NCI-H1436 (cell line): ENCODE measurements at regions not wholly inside any gene's neighbourhood (a gene's known extent, or its start where the extent isn't known, plus 50 kb on each side); places are given as distances from the start of the nearest gene placed in this dataset.

Source experiments
- DNase-seq: peaks from one replicate; lab custom pipeline; 2025; lab: John Stamatoyannopoulos, UW

DNA sequence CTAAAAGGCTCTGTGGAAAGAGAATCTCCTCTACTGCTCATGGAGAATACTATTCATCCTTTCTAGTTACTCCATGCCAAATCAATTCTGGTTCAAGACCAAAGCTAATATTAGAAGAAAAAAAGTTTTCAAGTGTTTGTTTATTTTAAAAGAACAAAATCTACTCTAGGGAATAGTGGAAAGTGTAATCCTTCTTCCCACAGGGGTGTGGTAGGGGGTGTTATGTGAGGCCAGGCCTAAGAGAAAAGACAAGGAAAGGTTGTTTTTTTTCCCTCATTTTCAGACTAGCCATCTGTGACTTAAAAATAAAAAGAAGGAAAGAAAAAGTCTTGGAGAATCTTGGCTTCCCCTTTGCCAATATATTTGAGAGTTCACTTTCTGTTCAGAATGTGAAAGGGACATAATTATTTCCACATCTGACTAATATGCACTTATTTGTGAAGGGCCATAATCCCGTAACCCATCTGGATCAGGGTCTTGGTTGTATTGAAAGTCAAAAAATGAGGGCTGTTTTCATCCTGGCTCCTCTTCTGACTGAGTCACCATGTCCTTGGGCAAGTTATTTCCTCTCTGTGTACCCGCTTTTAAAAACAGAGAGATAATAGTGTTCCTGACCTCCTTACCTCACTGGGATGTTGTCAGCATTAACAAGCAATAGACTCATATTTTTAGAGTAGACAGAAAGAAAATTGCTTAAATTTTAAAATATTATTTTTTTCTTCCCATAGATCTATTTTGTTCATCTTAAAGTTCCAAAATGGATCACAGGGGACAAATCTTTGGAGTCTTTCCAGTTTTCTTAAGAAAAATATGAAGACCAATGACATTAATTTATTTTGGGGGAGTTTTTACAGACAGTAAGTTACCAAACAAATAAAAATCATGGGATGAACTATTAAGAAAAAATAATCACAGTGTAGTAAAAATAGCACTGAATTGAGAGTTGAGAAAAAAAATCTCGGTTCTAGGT is 233.7 kb downstream of the IBTK start:
- DNase-seq, result no peak

DNA sequence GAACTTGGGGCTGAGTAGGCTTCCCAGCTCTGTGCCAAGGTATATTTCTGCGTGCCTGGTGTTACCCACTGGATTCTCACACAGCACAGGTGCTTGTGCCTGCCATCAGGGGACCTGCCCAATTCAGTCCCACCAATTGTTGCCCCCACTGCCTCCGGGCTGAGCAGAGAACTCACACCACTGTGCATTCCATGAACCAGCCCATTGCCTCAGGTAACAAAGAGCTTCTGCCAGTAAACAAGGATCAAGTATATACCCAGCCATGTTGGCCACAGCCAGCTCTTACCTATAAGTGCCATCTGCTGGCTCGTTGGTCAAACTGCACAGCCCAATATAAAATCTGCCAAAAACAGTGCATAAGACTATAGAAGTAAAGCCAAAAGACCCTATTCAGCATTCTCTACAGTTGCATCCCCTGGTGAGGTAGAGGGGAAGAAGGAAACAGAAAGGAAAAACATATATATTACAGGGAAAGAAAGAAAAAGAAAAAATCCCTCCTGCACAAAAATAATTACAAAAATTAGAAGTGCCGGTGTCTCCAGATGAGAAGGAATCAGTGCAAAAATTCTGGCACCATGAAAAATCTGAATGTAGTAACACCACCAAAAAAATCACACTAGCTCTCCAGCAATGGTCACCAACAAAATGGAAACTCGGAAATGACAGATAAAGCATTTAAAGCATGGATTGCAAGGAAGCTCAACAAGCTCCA is 241.4 kb downstream of the IBTK start:
- no peak for DNase-seq

DNA sequence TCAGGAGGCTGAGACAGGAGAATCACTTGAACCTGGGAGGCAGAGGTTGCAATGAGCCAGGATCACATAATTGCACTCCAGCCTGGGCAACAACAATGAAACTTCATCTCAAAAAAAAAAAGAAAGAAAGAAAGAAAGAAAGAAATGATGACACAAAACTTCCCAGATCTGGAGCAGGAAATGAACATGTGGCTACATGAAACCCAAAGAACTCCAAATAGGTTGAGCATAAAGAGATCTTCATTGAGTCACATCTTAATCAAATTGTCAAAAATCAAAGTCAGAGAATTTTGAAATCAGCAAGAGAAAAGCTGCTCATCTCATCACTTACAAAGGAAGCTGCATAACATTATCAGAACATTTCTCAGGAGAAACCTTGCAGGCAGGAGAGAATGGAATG is 247.0 kb downstream of the IBTK start:
- DNase-seq, result no peak

DNA sequence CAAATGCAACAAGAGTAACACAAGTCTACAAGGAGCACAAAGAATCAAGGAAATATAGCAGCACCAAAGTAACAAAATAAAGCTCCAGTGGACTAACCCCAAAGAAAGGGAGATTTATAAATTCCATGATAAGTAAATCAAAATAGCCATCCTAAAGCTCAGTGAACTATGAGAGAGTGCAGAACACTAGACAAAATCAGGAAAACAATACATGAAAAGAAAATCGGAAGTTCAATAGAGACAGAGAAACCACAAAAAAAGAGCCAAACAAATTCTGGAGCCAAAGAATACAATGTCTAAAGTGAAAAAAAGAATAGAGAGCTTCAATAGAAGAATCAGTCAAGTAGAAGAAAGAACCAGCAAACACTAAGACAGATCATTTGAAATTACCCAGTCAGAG is 247.3 kb upstream of the TENT5A start:
- DNase-seq, result no peak

DNA sequence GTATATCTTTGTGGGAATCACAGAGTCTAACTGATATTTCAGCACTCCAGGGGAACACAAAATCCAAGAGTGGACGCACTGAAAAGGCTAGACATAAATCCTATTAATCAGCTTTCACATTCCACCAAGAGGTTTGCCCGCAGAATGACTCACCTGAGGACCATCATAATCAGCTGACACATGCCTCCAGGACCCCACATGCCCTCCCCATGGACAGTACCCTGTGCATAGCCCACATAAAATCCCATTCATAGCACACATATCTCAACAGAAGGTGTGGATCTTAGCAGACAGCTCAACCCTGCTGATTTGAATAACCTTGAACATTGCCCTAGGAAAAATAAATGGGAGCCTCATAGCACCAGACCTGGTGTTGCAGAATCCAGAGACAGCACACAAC is 246.8 kb upstream of the TENT5A start:
- no peak for DNase-seq

DNA sequence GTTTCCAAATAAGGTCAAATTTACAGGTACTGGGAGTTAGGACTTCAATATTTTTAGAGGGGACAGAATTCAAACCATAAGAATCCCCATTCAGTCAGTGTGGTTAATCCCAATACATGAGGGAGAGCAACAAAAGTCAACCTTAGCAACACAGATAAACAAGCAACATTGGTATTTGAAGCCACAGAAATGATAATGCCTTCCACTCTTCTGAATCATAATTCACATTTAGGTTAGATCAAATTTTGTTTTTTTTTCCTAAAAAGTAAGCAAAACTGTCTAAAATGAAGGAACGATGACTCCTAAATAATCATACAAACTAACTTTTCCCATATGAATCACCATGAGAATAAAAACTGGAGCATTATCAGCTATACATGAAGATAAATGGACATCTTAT is 246.0 kb upstream of the TENT5A start:
- DNase-seq, result no peak

DNA sequence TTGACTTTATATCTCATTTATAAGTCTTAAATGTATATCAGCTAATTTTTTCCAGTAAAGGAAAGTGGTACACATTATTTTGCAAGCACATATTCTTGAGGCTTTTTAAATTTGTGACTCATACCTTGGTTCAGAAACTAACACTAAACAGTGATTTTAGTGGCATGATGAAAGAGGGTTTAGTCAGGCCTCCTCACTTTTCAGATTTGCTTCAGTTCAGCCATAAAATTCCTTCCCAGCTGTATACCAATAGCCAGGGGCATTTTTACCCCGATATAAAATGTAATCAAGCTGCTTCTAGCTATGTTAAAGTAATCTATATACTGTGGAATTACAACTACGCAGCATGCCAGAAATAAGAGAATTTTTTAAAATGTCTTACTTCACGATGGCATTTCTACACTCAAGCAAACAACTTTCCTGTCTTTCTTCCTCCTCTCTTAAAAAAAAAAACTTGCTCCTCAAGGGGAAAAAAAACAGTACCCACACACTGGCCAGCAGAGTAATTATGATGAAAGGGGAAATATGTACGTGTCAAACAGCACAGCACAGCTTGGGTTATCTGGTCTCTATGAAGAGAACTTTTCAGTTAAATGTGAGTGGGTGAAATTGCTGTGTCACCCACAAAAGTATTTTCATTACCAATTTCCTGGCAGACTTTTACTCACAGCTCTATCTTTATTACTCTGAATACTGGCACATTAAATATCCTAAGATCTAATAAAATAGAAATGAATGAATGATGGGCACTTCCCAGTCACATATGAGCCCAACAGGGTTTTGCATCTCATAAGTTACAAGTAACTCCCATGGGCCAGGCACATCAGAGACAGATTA is 244.8 kb upstream of the TENT5A start:
- no peak for DNase-seq

DNA sequence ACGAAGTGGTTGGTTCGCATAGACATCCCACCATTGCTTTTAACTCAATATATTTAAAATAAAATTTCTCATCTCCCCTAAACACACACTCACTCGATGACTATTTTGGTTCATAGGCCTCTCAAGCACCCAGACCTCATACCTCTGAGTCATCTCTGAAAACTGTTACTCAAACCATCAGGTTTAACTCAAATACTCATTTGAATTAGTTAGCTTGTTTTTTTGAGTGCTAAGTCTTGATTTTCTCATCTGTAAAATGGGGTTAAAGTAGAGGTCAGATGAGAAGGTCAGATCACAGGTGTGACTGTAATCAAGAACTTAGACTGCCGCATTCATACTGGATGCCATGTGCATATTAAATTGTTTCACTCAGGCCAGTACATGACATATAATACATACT is 243.9 kb upstream of the TENT5A start:
- DNase-seq, result no peak

DNA sequence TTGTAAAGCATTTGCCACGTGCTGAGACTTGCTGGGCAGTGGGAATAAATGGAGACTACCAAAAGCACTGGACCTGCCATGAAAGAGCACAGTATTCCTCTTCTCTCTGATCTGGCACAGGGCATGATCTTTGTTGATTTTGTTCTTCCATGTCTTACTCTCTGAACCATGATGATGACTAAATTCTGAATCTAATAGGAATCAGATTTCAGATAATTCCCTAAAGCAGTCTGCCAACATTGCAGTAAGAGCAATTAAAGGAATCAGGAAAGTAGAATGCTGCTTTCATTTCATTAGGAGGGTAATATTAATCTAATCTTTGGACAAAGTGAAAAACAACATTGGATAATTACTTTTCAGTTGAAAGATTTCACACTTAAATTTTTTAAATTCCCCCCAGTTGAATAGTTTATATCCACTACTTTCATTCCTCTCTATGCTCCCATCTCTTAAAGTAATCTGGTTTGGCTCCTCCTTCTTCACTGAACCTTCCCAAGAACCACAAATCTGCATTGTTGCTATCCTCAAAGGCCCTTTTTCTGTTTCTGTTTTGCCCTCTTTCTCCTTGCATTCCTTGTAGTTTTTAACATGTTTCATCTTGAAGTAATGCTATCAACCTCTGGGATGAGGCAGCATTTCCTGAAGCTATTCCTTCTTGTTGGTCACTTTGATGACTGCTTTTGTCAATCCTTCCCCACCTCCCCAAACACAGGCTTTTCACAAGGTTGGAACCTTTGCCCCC is 243.2 kb upstream of the TENT5A start:
- DNase-seq, result no peak

DNA sequence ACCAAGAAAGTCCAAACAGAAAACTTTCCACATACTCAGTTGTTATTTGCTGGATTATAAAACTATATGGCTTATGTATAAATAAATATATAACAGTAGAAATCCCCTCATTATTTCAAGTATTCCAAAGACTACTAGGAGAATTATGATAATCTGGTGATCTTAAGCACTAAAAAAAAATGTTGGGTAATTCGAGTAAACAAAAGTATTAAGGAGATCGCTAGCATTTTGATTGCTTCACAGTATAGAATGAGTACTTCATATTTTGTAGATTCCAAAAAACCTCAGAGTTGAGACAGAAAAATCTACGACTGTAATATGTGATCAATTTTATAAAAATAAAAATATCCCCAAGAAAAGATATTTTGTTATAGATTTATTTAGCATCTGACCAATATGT is 236.4 kb upstream of the TENT5A start:
- DNase-seq, result no peak

DNA sequence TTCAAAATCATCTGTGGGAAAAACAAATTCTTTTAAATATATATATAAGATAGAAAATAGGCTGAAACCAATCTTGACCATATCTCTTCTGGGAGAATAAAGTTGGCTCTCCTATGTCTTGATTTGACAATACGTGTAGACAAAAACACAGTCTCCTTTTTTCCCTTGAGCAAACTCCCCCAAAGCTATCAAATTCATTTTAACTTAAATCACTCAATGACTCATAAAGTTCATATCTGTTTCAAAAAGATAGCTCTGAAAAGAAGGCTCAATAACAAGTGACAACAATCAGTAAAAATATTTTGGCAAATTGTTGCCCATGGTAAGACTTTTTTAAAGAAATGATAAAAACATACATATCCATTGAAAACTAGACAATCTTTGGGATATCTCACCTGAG is 236.0 kb upstream of the TENT5A start:
- DNase-seq, result no peak

DNA sequence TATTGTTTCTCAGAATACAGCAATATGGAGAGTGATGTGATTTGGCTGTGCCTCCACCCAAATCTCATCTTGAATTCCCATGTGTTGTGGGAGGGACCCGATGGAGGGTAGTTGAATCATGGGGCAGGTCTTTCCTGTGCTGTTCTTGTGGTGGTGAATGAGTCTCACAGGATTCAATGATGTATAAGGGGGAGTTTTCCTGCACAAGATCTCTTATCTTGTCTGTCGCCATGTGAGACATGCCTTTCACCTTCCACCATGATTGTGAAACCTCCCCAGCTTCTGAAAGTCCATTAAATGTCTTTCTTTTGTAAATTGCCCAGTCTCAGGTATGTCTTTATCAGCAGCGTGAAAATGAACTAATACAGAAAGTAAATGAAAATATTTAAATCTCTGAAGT is 234.8 kb upstream of the TENT5A start:
- DNase-seq, result no peak

DNA sequence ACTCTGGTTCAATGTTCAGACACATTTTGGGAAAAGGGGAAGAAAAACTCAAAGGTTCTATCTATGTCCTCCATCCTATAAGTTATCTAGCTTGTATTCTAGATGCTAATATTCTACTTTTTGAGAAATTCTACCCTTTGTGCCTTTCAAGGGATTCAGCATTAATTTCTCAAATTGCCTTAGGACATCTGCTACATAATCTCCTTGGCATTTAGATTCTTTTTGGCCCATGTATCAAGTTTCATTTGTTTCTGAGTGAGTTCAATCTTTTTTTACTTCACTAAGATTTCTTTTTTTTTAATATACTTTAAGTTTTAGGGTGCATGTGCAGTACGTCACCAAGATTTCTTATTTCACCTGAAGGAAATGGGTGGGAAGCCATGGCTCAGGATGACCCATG is 232.7 kb upstream of the TENT5A start:
- no peak for DNase-seq

DNA sequence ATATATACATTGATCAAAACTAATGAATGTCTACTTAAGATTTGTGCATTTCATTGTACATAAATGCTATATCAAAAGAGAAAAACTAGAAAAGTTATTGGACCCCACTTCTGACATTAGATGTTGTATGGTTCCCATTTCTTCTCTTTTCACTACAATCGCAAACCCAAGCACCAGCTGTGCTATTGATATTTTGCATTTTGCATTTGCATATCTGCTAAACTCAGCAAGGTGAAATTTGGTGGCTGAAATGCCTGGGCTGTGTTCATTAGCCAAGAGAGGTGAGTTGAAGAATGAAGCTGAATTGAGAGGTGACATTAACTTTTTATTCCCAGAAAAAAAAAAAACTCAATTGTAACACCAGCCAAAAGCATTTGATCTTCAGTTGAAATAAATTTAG is 232.1 kb upstream of the TENT5A start:
- no peak for DNase-seq

DNA sequence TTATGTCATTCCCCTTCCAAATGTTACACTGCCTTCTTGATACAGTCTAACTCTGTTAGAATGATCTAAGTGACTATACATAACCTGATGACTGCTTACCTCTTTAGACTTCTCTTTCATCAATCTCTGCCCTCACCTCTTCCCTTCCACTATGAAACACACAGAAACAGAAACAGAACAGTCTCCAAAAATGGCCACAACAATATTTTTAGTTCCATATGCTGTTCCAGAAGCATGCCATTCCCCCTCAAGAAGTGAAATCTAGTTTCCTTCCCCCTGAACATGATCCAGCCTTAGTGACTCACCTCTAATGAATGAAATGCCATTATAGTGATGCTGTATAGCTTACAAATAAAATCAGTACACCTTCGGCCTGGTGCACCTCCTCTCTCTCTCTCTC is 229.3 kb upstream of the TENT5A start:
- no peak for DNase-seq

DNA sequence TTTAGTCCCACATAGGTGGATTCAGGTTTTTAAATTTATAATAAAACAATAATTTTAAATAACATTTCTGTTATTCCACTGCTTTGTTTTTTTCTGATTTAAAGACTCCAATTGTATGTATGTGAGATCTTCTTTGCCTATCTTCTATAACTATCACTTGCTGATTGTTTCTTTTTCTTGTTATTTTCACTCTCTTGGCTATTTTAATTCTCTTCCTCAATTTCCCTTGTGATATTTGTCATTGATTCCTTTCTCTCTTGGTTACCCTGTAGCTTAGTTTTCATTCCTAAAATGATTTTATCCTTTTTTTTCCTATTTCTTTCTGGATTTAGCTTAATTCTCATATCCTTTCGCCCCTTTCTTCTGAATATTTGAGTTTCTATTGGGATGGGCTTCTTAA is 227.3 kb upstream of the TENT5A start:
- DNase-seq, result no peak

DNA sequence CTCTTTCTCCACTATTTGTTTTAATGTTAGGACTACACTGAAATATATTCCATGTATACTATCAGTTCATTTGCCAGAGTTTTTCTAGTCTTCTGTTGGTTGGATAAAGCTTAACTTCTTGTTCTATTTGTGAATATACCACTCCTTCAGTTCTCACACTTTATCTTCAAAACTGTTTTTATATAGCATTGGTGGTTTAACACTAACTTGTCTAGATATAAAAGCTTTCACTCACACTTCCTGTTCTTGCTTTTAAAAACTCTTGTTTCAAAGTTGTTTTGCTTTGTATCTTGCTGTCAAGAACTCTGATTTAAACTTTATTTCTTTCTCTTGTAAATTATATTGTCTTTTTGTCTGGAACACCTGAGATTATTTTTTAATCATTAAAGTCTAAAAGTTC is 226.8 kb upstream of the TENT5A start:
- no peak for DNase-seq

DNA sequence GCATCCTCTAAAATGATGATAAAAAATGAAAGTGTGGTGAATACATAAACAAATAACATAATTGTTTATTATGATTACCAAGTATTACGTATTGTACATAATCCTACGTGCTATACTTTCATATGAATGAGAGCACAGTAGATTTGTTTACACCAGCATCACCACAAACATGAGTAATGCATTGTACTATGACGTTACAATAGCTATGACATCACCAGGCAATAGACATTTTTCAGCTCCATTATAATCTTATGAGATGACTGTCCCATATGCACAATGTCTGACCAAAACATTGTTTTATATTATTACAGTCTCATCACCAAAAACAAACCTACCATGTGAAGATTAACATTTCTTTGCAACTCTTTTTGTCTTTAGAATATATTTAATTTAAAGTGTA is 225.7 kb upstream of the TENT5A start:
- no peak for DNase-seq

DNA sequence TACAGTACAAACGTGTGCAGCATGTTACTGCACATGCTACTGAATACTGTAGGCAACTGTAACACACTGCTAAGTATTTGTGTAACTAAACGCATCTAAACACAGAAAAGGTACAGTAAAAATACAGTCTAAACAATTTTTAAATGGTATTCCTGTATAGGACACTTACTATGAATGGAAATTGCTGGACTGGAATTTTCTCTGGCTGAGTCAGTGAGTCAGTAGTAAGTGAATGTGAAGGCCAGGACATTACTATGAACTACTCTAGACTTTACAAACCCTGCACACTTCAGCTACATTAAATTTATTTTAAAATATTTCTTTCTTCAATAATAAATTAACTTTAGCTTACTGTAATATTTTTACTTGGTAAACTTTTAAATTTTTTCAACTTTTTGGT is 225.0 kb upstream of the TENT5A start:
- DNase-seq, result no peak

DNA sequence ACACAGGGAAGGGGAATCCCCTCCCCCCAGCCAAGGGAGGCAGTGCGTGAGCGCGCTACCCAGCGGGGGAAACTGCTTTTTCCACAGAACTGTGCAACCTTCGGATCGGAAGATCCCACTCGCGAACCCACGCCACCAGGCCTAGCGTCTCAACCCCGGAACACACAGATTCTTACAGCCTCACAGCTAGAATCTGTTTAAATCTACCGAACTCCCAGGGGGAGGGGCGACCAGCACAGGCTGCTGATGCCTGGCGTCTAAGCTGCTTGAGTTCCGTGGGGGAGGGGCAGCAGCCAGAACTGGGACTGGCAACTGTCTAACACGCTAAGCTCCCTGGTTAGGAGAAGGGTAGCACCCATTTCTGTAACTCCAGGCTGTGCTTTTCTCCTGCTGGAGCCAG is 217.3 kb upstream of the TENT5A start:
- no peak for DNase-seq

DNA sequence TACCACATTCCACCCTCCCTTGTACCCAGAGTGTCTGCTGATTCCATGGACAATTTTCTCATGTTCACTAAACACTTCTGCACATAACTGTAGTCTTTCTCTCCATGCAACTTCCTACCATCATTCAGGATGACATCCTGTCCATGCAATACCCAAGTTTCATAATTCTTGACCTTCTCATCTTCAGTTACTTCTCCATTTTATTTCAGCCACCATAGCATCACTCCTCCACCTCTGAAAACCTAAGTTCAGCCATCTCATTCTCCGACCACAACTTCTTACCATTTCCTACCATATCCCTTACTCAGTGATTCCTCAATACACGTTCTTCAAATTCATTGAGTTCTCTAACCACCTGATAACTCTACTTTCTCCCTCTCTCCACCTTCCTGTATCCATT is 216.5 kb upstream of the TENT5A start:
- DNase-seq, result no peak

DNA sequence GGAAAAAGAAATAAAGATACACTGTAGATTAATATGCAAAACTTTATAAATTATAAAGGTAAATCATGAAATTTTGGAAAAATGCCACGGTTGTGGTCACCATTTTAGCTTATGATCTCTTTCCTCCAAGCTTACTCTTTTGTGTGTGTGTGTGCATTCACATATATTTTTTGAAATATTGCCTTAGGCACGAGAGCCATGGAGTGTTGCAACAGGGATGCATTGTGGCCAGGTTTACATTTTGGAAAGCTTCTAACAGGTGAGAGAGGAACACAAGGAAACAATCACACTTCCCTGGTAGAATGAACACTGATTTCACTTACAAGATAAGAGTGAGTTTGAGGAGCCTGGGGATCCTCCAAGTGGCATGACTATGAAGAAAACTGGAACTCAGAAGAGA is 214.5 kb upstream of the TENT5A start:
- DNase-seq, result no peak
